IMR-90 (cell line): ENCODE measurements at regions not wholly inside any gene's neighbourhood (a gene's known extent, or its start where the extent isn't known, plus 50 kb on each side); places are given as distances from the start of the nearest gene placed in this dataset.

Source experiments
- ATAC-seq: fragments of 200-7000 bp; cut with Tn5 transposase; 2 replicates; pipeline ENCODE4 v1.9.1; 2020; ENCODE audit warnings: low read depth, mild to moderate bottlenecking, moderate library complexity
- BruUV-seq: library from RNA; stranded (reverse); fragments of 400-500 nt; replicated peaks from 2 replicates; lab custom pipeline; 2021; lab: Mats Ljungman, UMichigan
- CTCF ChIA-PET: fragments of 300-600 bp; formaldehyde crosslinking; extraction: SDS; loops from one replicate; lab custom pipeline; 2021; ENCODE audit warnings: antibody characterized with exemption; lab: Yijun Ruan, JAX
- POLR2A ChIA-PET: fragments of 300-600 bp; sonication (Branson Sonifier 250); formaldehyde crosslinking; loops from one replicate; lab custom pipeline; 2022; ENCODE audit warnings: antibody characterized with exemption; ENCODE audit not compliant: unreplicated experiment; lab: Charles Lee
- DNase-seq: peaks from one replicate; pipeline ENCODE4 v3.0.0; 2013
- H2AFZ ChIP-seq: replicated peaks from 2 replicates; pipeline ENCODE3; 2013; ENCODE audit warnings: low read length, mild to moderate bottlenecking; ENCODE audit not compliant: poor library complexity
- H2AK5ac ChIP-seq: 2 replicates; pipeline ENCODE4 v1.6.1; 2013; ENCODE audit warnings: low read depth, low read length, inconsistent platforms
- H2AK9ac ChIP-seq: replicated peaks from 2 replicates; pipeline ENCODE3; 2013; ENCODE audit warnings: mild to moderate bottlenecking, low read depth, low read length, moderate library complexity; ENCODE audit not compliant: poor library complexity
- H2BK120ac ChIP-seq: 2 replicates; pipeline ENCODE4 v1.6.1; 2013; ENCODE audit warnings: low read depth, low read length, inconsistent platforms
- H2BK15ac ChIP-seq: 3 replicates; pipeline ENCODE4 v1.6.1; 2013; ENCODE audit warnings: low read depth, low read length, inconsistent platforms
- H2BK20ac ChIP-seq: 2 replicates; pipeline ENCODE4 v1.6.1; 2013; ENCODE audit warnings: low read depth, mild to moderate bottlenecking, inconsistent platforms, low read length, moderate library complexity
- H2BK5ac ChIP-seq: 2 replicates; pipeline ENCODE4 v1.6.1; 2013; ENCODE audit warnings: mild to moderate bottlenecking, low read depth, low read length, inconsistent platforms; ENCODE audit not compliant: poor library complexity, severe bottlenecking
- H3K14ac ChIP-seq: replicated peaks from 2 replicates; pipeline ENCODE4 v1.6.1; 2013; ENCODE audit warnings: low read depth, low read length, inconsistent platforms
- H3K18ac ChIP-seq: 2 replicates; pipeline ENCODE4 v1.6.1; 2013; ENCODE audit warnings: low read depth, low read length, control low read depth
- H3K23ac ChIP-seq: 2 replicates; pipeline ENCODE4 v1.6.1; 2013; ENCODE audit warnings: low read depth, low read length, inconsistent platforms
- H3K27ac ChIP-seq: 2 replicates; pipeline ENCODE4 v1.5.1; 2013; ENCODE audit warnings: mild to moderate bottlenecking, control low read depth, low read length; ENCODE audit not compliant: insufficient read depth
- H3K27me3 ChIP-seq: 2 replicates; pipeline ENCODE4 v1.6.1; 2013; ENCODE audit warnings: low read length; ENCODE audit not compliant: control insufficient read depth, insufficient read depth
- H3K36me3 ChIP-seq: 2 replicates; pipeline ENCODE4 v1.6.1; 2013; ENCODE audit warnings: low read length, mixed read lengths; ENCODE audit not compliant: control insufficient read depth, insufficient read depth
- H3K4ac ChIP-seq: 2 replicates; pipeline ENCODE4 v1.6.1; 2013; ENCODE audit warnings: low read depth, low read length, inconsistent platforms
- H3K4me1 ChIP-seq: 2 replicates; pipeline ENCODE4 v1.6.1; 2013; ENCODE audit warnings: low read length, mixed read lengths; ENCODE audit not compliant: control insufficient read depth, insufficient read depth
- H3K4me2 ChIP-seq: 2 replicates; pipeline ENCODE4 v1.6.1; 2013; ENCODE audit warnings: low read depth, mild to moderate bottlenecking, control low read depth, low read length, moderate library complexity
- H3K4me3 ChIP-seq: 2 replicates; pipeline ENCODE4 v1.5.1; 2013; ENCODE audit warnings: low read depth, mild to moderate bottlenecking, control low read depth, low read length, moderate library complexity; ENCODE audit not compliant: insufficient read depth
- H3K56ac ChIP-seq: 2 replicates; pipeline ENCODE4 v1.6.1; 2013; ENCODE audit warnings: low read length, inconsistent platforms; ENCODE audit not compliant: insufficient read depth; ENCODE audit errors: extremely low read depth
- H3K79me1 ChIP-seq, 2 experiments: 2 replicates each; pipeline ENCODE4 v1.6.1; 2013; ENCODE audit warnings: low read length in 2 of 2, inconsistent platforms in 1 of 2, low read depth in 1 of 2
- H3K9ac ChIP-seq: 2 replicates; pipeline ENCODE4 v1.6.1; 2013; ENCODE audit warnings: low read depth, low read length, control low read depth
- H3K9me1 ChIP-seq: 2 replicates; pipeline ENCODE4 v1.6.1; 2013; ENCODE audit warnings: low read length, inconsistent platforms; ENCODE audit not compliant: insufficient read depth
- H3K9me3 ChIP-seq: 2 replicates; pipeline ENCODE4 v1.6.1; 2013; ENCODE audit warnings: low read length; ENCODE audit not compliant: control insufficient read depth, insufficient read depth
- H4K20me1 ChIP-seq: 2 replicates; pipeline ENCODE4 v1.6.1; 2013; ENCODE audit warnings: low read length, inconsistent platforms; ENCODE audit not compliant: insufficient read depth
- H4K5ac ChIP-seq: 2 replicates; pipeline ENCODE4 v1.6.1; 2013; ENCODE audit warnings: mild to moderate bottlenecking, low read depth, low read length, control low read depth
- H4K8ac ChIP-seq, 2 experiments: 2 replicates each; pipeline ENCODE4 v1.6.1; 2013; ENCODE audit warnings: low read depth in 2 of 2, low read length in 2 of 2, control low read depth in 1 of 2, inconsistent platforms in 1 of 2
- H4K91ac ChIP-seq: 2 replicates; pipeline ENCODE4 v1.6.1; 2013; ENCODE audit warnings: low read depth, low read length, inconsistent platforms; ENCODE audit not compliant: insufficient read depth
- MAFK ChIP-seq: IDR thresholded peaks from 2 replicates; pipeline ENCODE4 v1.6.1; 2012; ENCODE audit warnings: low read depth, low read length, improper control_type of control experiment
- MAZ ChIP-seq: IDR thresholded peaks from 2 replicates; pipeline ENCODE4 v1.6.1; 2012; ENCODE audit warnings: low read depth, mild to moderate bottlenecking, low read length, improper control_type of control experiment, moderate library complexity, borderline replicate concordance
- RCOR1 ChIP-seq: IDR thresholded peaks from 2 replicates; pipeline ENCODE4 v1.6.1; 2012; ENCODE audit warnings: mild to moderate bottlenecking, low read length, improper control_type of control experiment; ENCODE audit not compliant: insufficient replicate concordance
- SMC3 ChIP-seq: fragments of 150-350 bp; IDR thresholded peaks from 2 replicates; pipeline ENCODE4 v1.6.1; 2016; ENCODE audit warnings: low read depth, mild to moderate bottlenecking, antibody characterized with exemption, low read length, moderate library complexity
- WGBS, 2 experiments: methylation state at CpG; one replicate each; pipeline versions ENCODE4 v1.1.5 to v1.1.7; 2013; ENCODE audit warnings: missing lambda C conversion rate in 2 of 2; ENCODE audit not compliant: insufficient read length in 1 of 2; ENCODE audit errors: extremely low coverage in 2 of 2; 5-methylcytosine and 5-hydroxymethylcytosine counted together
- dilution Hi-C: fragments of 300-500 bp; cut with HindIII; formaldehyde crosslinking; loops from one replicate; pipeline ENCODE4 v1.14.3; 2018; ENCODE audit warnings: low sequenced_read_pairs; ENCODE audit not compliant: unreplicated experiment
- in situ Hi-C: fragments of 300-500 bp; cut with MboI; formaldehyde crosslinking; loops from 3 replicates; pipeline ENCODE4 v1.14.3; 2019; ENCODE audit warnings: low sequenced_read_pairs, inconsistent platforms, mixed read lengths
- intact Hi-C: fragments of 100-400 bp; cut with micrococcal nuclease; formaldehyde crosslinking; loops from 2 replicates; pipeline ENCODE4 v1.10.0; 2022

- Histone ChIP-seq H2BK5ac (no peak overlapping the region), H4K5ac (no peak overlapping the region), H2BK20ac (no peak overlapping the region), H3K14ac (no peak overlapping the region), H3K27ac (no peak overlapping the region), H3K4ac (no peak overlapping the region), H4K8ac (no peak overlapping the region), H3K79me1 (no peaks in the 10 kb centered on the region), H3K9me3 (peaks cover 5% of the 10 kb centered on the region), H3K18ac (no peak overlapping the region), H4K91ac (no peak overlapping the region), H2BK15ac (no peak overlapping the region), H3K36me3 (no peaks in the 10 kb centered on the region), H2BK120ac (no peak overlapping the region), H3K9ac (no peak overlapping the region), H4K20me1 (no peaks in the 10 kb centered on the region), H3K56ac (no peak overlapping the region), H3K27me3 (no peaks in the 10 kb centered on the region), H2AK5ac (no peak overlapping the region), H2AK9ac (no peak overlapping the region), H3K9me1 (no peaks in the 10 kb centered on the region), H3K4me3 (no peak overlapping the region), H3K23ac (no peak overlapping the region), H3K4me1 (peaks cover 4% of the 10 kb centered on the region; the same call in 1 of the 2 replicates), H3K4me2 (no peak overlapping the region), H2AFZ (no peak overlapping the region)
- in situ Hi-C loops (loop anchor here (25.0 kb wide), 1 partner anchor 743 kb away; no protein-coding TSS in a partner anchor), dilution Hi-C loops (no loop called here), intact Hi-C loops (no loop called here)
- ATAC-seq (no peak), DNase-seq (no peak)
- BruUV-seq, result no TSS peak
- TF ChIP-seq RCOR1 (no peak), MAZ (no peak), MAFK (no peak), SMC3 (no peak)
- ChIA-PET POLR2A (no interaction called here), CTCF (no interaction called here)
- no CpG with 5 or more reads among the region's 2 CpGs for WGBS, 2 experiments
Measured at GRCh38 chr12:14243941-14244340, 121.5 kb upstream of the ATF7IP start.
